Type B pancreatic cell (in vitro differentiated cells): ENCODE measurements at regions not wholly inside any gene's neighbourhood (a gene's known extent, or its start where the extent isn't known, plus 50 kb on each side); places are given as distances from the start of the nearest gene placed in this dataset.

Source experiments
- DNase-seq: peaks from one replicate; pipeline ENCODE4 v3.0.0; 2021; ENCODE audit warnings: mixed read lengths; ENCODE audit not compliant: unreplicated experiment; ENCODE audit errors: extremely low spot score
- H3K27ac Mint-ChIP-seq: 2 replicates; pipeline ENCODE4 v1.8.0; 2021; ENCODE audit warnings: mild to moderate bottlenecking, mixed read lengths
- H3K27me3 Mint-ChIP-seq: 2 replicates; pipeline ENCODE4 v1.8.0; 2021; ENCODE audit warnings: mixed read lengths
- H3K36me3 Mint-ChIP-seq: 2 replicates; pipeline ENCODE4 v1.8.0; 2021; ENCODE audit warnings: mixed read lengths
- H3K4me1 Mint-ChIP-seq: one replicate; pipeline ENCODE4 v1.8.0; 2021; ENCODE audit warnings: mixed read lengths; ENCODE audit not compliant: unreplicated experiment
- H3K4me3 Mint-ChIP-seq: 2 replicates; pipeline ENCODE4 v1.8.0; 2021; ENCODE audit warnings: mild to moderate bottlenecking, mixed read lengths
- H3K9me3 Mint-ChIP-seq: 2 replicates; pipeline ENCODE4 v1.8.0; 2021; ENCODE audit warnings: mixed read lengths
- TF ChIP-seq, protein P1 (sequence below): fragments of 200-600 bp; sonication (generic); conservative IDR thresholded peaks from 2 replicates; pipeline ENCODE4 v1.5.0; 2021; ENCODE audit warnings: antibody characterized with exemption, mild to moderate bottlenecking

DNA sequence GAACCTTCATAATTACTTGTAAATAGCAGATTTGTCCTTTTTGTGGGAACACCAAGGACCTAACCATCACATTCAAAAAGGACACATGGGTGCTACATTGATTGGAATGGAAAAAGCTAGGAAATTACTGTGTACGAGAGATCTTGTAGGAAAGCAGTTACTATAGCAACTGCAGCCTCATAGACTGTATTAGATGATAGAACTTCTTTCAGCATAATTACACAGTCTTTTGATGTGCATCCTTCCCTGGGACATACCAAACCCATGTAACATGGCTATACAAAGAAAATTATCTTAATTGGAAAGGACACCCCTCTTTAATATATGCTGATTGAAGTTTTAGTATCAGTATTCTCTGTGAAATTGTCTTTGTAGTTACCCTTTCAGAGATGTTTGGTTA is 130.7 kb upstream of the CTSO start:
- TF ChIP-seq, protein P1, sequence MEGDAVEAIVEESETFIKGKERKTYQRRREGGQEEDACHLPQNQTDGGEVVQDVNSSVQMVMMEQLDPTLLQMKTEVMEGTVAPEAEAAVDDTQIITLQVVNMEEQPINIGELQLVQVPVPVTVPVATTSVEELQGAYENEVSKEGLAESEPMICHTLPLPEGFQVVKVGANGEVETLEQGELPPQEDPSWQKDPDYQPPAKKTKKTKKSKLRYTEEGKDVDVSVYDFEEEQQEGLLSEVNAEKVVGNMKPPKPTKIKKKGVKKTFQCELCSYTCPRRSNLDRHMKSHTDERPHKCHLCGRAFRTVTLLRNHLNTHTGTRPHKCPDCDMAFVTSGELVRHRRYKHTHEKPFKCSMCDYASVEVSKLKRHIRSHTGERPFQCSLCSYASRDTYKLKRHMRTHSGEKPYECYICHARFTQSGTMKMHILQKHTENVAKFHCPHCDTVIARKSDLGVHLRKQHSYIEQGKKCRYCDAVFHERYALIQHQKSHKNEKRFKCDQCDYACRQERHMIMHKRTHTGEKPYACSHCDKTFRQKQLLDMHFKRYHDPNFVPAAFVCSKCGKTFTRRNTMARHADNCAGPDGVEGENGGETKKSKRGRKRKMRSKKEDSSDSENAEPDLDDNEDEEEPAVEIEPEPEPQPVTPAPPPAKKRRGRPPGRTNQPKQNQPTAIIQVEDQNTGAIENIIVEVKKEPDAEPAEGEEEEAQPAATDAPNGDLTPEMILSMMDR: no peak
- Mint-ChIP-seq H3K27ac (no peak overlapping the region), H3K4me3 (no peak overlapping the region), H3K27me3 (no peaks in the 10 kb centered on the region), H3K9me3 (peaks cover 5% of the 10 kb centered on the region), H3K36me3 (no peaks in the 10 kb centered on the region), H3K4me1 (no peaks in the 10 kb centered on the region)
- DNase-seq: no peak

DNA sequence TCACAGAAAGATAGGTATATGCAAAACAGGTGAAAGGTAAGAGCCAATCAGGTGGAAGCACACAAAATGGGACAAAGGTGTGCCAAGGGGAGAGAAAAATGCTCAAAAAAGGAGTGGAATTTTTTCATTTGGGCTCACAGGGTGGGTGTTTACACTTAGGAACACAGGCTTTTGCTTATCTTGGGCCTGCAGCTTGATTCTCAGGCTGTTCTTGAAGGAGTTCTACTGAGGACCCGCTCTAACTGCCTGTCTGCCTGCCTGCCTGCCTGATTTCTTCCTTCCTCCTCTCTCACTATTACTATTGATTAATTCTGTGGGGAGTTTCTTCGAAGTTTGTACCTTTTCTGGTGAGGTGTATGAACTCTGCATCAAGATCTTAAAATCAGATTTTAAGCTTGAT is 120.3 kb upstream of the CTSO start:
- H3K4me3 Mint-ChIP-seq: no peak overlapping the region
- no peaks in the 10 kb centered on the region for H3K27me3 Mint-ChIP-seq
- no peaks in the 10 kb centered on the region for H3K4me1 Mint-ChIP-seq
- H3K36me3 Mint-ChIP-seq: no peaks in the 10 kb centered on the region
- TF ChIP-seq, protein P1: no peak
- no peak overlapping the region for H3K27ac Mint-ChIP-seq
- no peak for DNase-seq
- H3K9me3 Mint-ChIP-seq: peaks cover 3% of the 10 kb centered on the region

DNA sequence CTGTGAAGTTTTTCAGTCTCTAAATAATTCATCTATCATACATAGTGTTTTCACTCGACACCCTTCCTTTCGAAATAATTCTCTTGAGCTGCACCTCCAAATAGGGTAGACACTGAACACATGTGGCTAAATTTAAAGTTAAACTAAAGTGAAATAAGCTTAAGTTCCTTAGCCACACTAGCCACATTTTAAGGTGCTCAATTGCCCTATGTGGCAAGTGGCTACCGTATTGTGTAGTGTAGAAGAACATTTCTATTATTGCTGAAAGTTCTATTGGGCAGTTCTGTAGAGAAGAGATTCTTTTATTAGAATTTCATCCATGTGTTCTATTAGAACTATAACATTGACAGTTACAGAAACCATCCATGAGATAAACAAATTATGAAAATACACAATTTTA is 107.0 kb upstream of the CTSO start:
- no peaks in the 10 kb centered on the region for H3K9me3 Mint-ChIP-seq
- H3K36me3 Mint-ChIP-seq: no peaks in the 10 kb centered on the region
- TF ChIP-seq, protein P1: no peak
- no peak overlapping the region for H3K27ac Mint-ChIP-seq
- H3K4me3 Mint-ChIP-seq: no peak overlapping the region
- H3K27me3 Mint-ChIP-seq: no peaks in the 10 kb centered on the region
- no peak for DNase-seq
- no peaks in the 10 kb centered on the region for H3K4me1 Mint-ChIP-seq

DNA sequence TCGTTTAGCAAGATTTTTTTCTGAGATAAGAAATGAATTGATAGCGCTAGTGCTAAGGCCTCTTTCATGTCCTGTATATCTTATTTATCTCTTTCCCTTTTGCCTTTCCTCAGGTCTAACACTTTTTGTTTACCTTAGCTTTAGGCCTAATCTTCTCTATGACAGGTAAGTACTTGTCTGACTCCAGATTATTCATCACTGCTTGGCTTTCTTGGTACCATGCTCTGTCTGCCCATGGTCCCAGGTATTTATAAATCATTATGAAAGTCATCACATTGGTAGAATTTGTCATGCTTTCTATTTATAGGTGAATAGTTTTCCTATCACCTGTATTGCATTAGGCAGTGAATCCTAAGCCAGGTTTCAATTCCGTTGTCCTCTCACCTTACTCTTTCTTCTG is 99.5 kb upstream of the CTSO start:
- H3K4me1 Mint-ChIP-seq: no peaks in the 10 kb centered on the region
- H3K27ac Mint-ChIP-seq: no peak overlapping the region
- no peaks in the 10 kb centered on the region for H3K36me3 Mint-ChIP-seq
- H3K9me3 Mint-ChIP-seq: no peaks in the 10 kb centered on the region
- no peak overlapping the region for H3K4me3 Mint-ChIP-seq
- TF ChIP-seq, protein P1: no peak
- DNase-seq: no peak
- H3K27me3 Mint-ChIP-seq: no peaks in the 10 kb centered on the region

DNA sequence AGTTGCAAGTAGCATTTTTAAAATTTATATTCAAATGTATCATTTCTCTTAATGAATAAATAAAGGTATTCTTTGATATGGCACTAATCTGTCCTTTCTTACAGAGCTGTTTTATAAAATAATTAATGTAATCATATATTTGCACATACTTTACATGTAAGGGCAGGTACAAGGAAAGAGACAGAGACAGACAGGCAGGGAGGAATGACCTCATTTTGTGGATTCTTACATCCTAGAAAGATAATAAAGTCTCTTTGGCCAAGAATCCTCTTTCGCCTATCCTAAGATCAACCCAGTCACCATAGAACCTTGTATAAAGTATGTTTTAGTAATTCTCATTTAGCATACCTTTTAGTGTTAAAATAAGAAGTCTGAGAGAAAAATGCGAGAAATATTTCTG is 98.5 kb upstream of the CTSO start:
- DNase-seq: no peak
- TF ChIP-seq, protein P1: no peak
- Mint-ChIP-seq H3K27ac (no peak overlapping the region), H3K9me3 (no peaks in the 10 kb centered on the region), H3K4me1 (no peaks in the 10 kb centered on the region), H3K36me3 (no peaks in the 10 kb centered on the region), H3K27me3 (no peaks in the 10 kb centered on the region), H3K4me3 (no peak overlapping the region)

DNA sequence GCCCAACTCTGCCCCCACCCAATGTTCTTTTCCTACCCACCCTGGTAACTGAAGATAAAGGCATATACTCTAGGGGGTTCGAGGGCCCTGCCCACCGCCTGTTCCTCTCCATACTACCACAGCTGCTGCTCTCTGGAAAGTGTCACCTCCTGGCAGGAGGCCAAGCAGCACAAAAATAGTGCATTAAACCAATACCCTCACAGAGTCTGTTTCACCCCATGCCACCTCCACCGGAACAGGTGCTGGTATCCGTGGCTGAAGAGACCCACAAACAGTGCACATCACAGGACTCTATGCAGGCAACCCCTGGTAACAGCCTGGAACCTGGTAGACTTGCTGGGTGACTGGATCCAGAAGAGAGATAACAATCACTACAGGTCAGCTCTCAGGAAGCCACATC is 85.1 kb upstream of the CTSO start:
- Mint-ChIP-seq H3K9me3 (no peaks in the 10 kb centered on the region), H3K27me3 (no peaks in the 10 kb centered on the region), H3K36me3 (no peaks in the 10 kb centered on the region), H3K4me1 (no peaks in the 10 kb centered on the region), H3K4me3 (no peak overlapping the region), H3K27ac (no peak overlapping the region)
- no peak for DNase-seq
- TF ChIP-seq, protein P1: no peak
